SK-N-SH (cell line): ENCODE measurements at regions not wholly inside any gene's neighbourhood (a gene's known extent, or its start where the extent isn't known, plus 50 kb on each side); places are given as distances from the start of the nearest gene placed in this dataset.

Experiments
- CTCF ChIA-PET: fragments of 300-600, 350-600 bp; formaldehyde crosslinking; extraction: SDS; loops from one replicate; lab custom pipeline; 2021; lab: Yijun Ruan, JAX
- POLR2A ChIA-PET: fragments of 350-600 bp; sonication (Branson Sonifier 250); formaldehyde crosslinking; extraction: SDS; loops from one replicate; lab custom pipeline; 2020; ENCODE audit warnings: antibody characterized with exemption, inconsistent platforms; lab: Yijun Ruan, JAX
- DNase-seq: peaks from one replicate; pipeline ENCODE4 v3.0.0; 2012
- H2AFZ ChIP-seq: fragments of 200-600 bp; sonication (generic); 2 replicates; pipeline ENCODE4 v1.8.1; 2016; ENCODE audit warnings: antibody characterized with exemption, mild to moderate bottlenecking, low read depth
- H3F3A ChIP-seq: fragments of 200-600 bp; sonication (generic); replicated peaks from 2 replicates; pipeline ENCODE3; 2016; ENCODE audit warnings: antibody characterized with exemption, mild to moderate bottlenecking; ENCODE audit not compliant: insufficient read depth
- H3K27ac ChIP-seq, 2 experiments: fragments of 200-500 bp in 1 of 2; fragments of 200-600 bp in 1 of 2; sonication (Bioruptor generic) in 1 of 2; sonication (generic), shearing (Covaris generic) in 1 of 2; 2 replicates each; pipeline versions ENCODE4 v1.5.1 to v1.6.1; 2014 to 2016; ENCODE audit warnings: low read depth in 2 of 2, inconsistent platforms in 1 of 2, low read length in 1 of 2, mild to moderate bottlenecking in 1 of 2, mixed read lengths in 1 of 2
- H3K27me3 ChIP-seq: fragments of 200-600 bp; sonication (generic), shearing (Covaris generic); 2 replicates; pipeline ENCODE4 v1.6.1; 2016; ENCODE audit warnings: mixed run types; ENCODE audit not compliant: insufficient read depth
- H3K36me3 ChIP-seq, 2 experiments: fragments of 200-500 bp in 1 of 2; fragments of 200-600 bp in 1 of 2; sonication (Bioruptor generic) in 1 of 2; sonication (generic) in 1 of 2; replicated peaks in 1 of 2; 2 replicates each; pipeline versions ENCODE3 to v1.5.1; 2014 to 2016; ENCODE audit warnings: low read length in 1 of 2, mild to moderate bottlenecking in 1 of 2; ENCODE audit not compliant: insufficient read depth in 2 of 2, control insufficient read depth in 1 of 2
- H3K4me1 ChIP-seq, 2 experiments: fragments of 200-500 bp in 1 of 2; fragments of 200-600 bp in 1 of 2; sonication (Bioruptor generic) in 1 of 2; sonication (generic), shearing (Covaris generic) in 1 of 2; 2 replicates each; pipeline versions ENCODE4 v1.5.1 to v1.6.1; 2014 to 2016; ENCODE audit warnings: low read depth in 1 of 2, low read length in 1 of 2, mixed run types in 1 of 2; ENCODE audit not compliant: insufficient read depth in 2 of 2, control insufficient read depth in 1 of 2
- H3K4me2 ChIP-seq: fragments of 200-600 bp; sonication (generic), shearing (Covaris generic); 2 replicates; pipeline ENCODE4 v1.6.1; 2017; ENCODE audit warnings: mixed run types
- H3K4me3 ChIP-seq, 2 experiments: fragments of 200-500 bp in 1 of 2; fragments of 200-600 bp in 1 of 2; sonication (Bioruptor generic) in 1 of 2; sonication (generic), shearing (Covaris generic) in 1 of 2; 2 replicates each; pipeline versions ENCODE4 v1.5.1 to v1.8.1; 2014 to 2016; ENCODE audit warnings: low read depth in 2 of 2, inconsistent platforms in 1 of 2, low read length in 1 of 2, mild to moderate bottlenecking in 1 of 2, mixed read lengths in 1 of 2, moderate library complexity in 1 of 2
- H3K79me2 ChIP-seq: fragments of 200-600 bp; sonication (generic); 2 replicates; pipeline ENCODE4 v1.8.1; 2017; ENCODE audit warnings: mild to moderate bottlenecking; ENCODE audit not compliant: insufficient read depth
- H3K9ac ChIP-seq: fragments of 200-600 bp; sonication (generic); 2 replicates; pipeline ENCODE4 v1.6.1; 2017; ENCODE audit warnings: mixed run types
- H3K9me2 ChIP-seq: fragments of 200-600 bp; sonication (generic); 2 replicates; pipeline ENCODE4 v1.6.1; 2017; ENCODE audit warnings: mixed run types
- H3K9me3 ChIP-seq: fragments of 200-600 bp; sonication (generic); 2 replicates; pipeline ENCODE4 v1.6.1; 2017; ENCODE audit warnings: mixed run types, mild to moderate bottlenecking, moderate library complexity
- H4K20me1 ChIP-seq: fragments of 200-600 bp; sonication (generic); 2 replicates; pipeline ENCODE4 v1.6.1; 2017; ENCODE audit warnings: mild to moderate bottlenecking, mixed run types; ENCODE audit not compliant: insufficient read depth
- CTCF ChIP-seq: fragments of 200-600 bp; sonication (generic); IDR thresholded peaks from 2 replicates; pipeline ENCODE4 v1.6.1; 2017; ENCODE audit warnings: antibody characterized with exemption, mild to moderate bottlenecking, moderate library complexity
- POLR2AphosphoS5 ChIP-seq: IDR thresholded peaks from 2 replicates; pipeline ENCODE4 v1.6.1; 2012; ENCODE audit warnings: low read depth, low read length
- RAD21 ChIP-seq: IDR thresholded peaks from 2 replicates; pipeline ENCODE4 v1.6.1; 2012; ENCODE audit warnings: mild to moderate bottlenecking, low read length
- WGBS: methylation state at CpG from one replicate; pipeline ENCODE4 v1.1.6; 2017; ENCODE audit warnings: low lambda C conversion rate; 5-methylcytosine and 5-hydroxymethylcytosine counted together

- no peaks in the 10 kb centered on the region for H3F3A ChIP-seq
- no peaks in the 10 kb centered on the region for H3K4me1 ChIP-seq
- H4K20me1 ChIP-seq: no peaks in the 10 kb centered on the region
- WGBS: 5% methylated on average over 2 of the region's 2 CpGs
- H2AFZ ChIP-seq: no peak overlapping the region
- CTCF ChIA-PET: no interaction called here
- no peak overlapping the region for H3K27ac ChIP-seq
- no peak overlapping the region for H3K4me3 ChIP-seq
- H3K9ac ChIP-seq: no peak overlapping the region
- H3K79me2 ChIP-seq: no peaks in the 10 kb centered on the region
- no peak overlapping the region for H3K4me2 ChIP-seq
- no peaks in the 10 kb centered on the region for H3K9me3 ChIP-seq
- no peak for DNase-seq
- H3K9me2 ChIP-seq: no peaks in the 10 kb centered on the region
- no peaks in the 10 kb centered on the region for H3K36me3 ChIP-seq
- H3K27me3 ChIP-seq: no peaks in the 10 kb centered on the region
- TF ChIP-seq POLR2AphosphoS5 (no peak), CTCF (peak; percentile 56), RAD21 (peak; percentile 29; the same call in 1 of the 2 replicates)
- POLR2A ChIA-PET: no interaction called here
Measured at GRCh38 chr10:37434091-37434490, 308.7 kb downstream of the ANKRD30A start.
